Activated gamma-delta T cell treated with Interleukin-2 at 50 U/mL for 16 hours (primary cell): ENCODE measurements at regions not wholly inside any gene's neighbourhood (a gene's known extent, or its start where the extent isn't known, plus 50 kb on each side); places are given as distances from the start of the nearest gene placed in this dataset.

Experiments
- DNase-seq: peaks from one replicate; pipeline ENCODE4 v3.0.0-alpha.2; 2020

DNA sequence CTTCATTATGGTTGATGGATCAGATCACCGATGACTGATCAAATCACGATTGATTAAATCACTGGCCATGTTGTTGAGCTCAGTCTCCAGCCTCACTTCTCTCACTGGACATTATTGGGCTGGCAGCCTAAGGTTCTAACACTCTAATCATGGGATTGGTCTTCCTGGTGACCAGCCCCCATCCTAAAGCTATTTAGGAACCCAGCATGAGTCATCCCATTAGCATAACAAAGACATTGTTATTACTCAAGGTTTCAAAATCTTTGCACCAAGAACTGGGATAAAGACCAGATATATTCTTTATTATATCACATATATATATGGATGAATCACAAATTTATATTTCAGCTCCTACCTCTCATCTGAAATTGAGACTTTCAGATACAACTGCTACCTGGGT lies 272.1 kb upstream of the IL12B start:
- no peak for DNase-seq

GRCh38 chr5:159605585-159605984 lies 275.3 kb upstream of the IL12B start:
- no peak for DNase-seq

DNA sequence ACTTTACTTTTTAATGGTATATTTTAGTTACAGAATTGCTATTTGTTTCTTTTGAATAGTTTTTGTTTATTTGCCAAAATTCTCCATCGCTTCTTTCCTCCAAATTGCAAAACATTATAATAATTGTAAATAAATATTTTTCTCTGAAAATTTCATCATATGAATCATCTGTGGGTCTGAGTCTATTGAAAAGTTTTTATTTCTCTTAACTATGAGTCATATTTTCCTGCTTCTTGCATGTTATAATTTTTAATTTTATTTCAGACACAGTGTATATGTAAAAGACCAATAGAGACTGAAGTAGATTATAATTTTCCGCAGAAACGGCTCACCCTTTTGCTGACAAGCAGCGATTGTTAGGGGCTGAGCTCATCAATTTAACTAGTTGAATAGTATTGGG lies 279.1 kb upstream of the IL12B start:
- DNase-seq = no peak

DNA sequence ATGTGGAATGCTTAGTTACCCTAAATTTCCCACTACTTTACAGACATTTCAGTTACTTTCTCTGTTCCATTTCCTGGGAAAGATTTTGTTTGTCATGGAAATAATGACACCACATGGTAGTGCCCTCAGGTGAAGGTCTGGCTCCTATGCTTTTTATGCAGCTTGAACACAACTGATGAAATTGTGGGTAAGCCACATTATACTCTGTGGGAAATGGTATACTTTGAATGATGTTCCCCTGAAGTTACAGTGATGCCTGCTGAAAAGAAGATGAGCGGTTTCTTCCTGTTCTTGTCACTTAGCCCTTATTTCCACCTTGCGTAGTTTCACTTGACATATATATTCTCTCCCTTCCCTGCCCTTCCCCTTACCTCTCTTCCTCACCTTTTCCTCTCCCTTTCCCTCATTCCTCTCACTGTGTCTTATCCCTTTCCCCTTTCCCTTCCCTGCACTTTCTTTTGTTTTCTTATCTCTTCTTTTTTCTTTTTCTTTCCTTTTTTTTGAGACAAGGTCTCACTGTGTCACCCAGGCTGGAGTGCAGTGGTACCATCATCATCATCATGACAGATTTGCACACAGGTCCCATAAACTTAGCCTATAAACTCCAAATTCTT lies 280.8 kb upstream of the IL12B start:
- no peak for DNase-seq

- DNase-seq = no peak
These were observed 286.7 kb upstream of the IL12B start for GRCh38 chr5:159616952-159617351.

GRCh38 chr5:159619826-159620225 lies 289.5 kb upstream of the IL12B start:
- no peak for DNase-seq

GRCh38 chr5:159620853-159621540 lies 290.7 kb upstream of the IL12B start:
- no peak for DNase-seq

- no peak for DNase-seq
These were observed 287.6 kb upstream of the ADRA1B start for GRCh38 chr5:159628703-159629102.

DNA sequence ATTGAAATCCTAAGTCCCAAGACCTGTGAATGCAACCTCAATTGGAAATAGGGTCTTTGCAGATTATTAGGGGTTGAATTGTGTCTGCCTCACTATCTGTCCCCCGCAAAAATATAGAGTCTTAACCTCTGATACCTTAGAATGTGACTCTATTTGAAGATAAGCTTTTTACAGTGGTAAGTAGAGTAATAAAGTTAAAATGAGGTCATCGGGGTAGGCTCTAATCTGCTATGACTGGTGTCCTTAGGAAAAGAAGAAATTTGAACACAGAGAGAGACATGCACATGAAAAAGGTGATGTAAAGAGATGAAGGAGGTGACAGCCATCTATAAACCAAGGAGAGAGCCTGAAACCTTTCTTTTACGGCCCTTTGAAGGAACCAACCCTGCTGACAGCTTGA lies 287.1 kb upstream of the ADRA1B start:
- no peak for DNase-seq

- DNase-seq = no peak
These were observed 285.7 kb upstream of the ADRA1B start for GRCh38 chr5:159630545-159630944.

DNA sequence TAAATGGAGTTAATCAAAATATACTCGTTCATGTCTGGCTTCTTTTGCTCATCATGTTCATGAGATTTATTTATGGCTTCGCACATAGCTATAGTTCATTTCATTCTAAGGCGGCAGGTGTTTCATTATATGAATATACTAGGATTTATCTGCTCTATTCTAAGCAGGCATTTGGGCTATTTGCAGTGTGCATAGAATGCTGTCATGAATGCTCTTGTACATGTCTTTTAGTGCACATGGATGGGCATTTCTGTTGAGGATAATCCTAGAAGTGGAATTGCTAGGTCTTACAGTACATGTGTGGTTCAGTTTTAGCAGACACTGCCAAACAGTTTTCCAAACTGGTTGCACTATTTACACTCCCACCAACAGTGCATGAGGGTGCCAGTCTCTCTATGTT lies 285.3 kb upstream of the ADRA1B start:
- no peak for DNase-seq

GRCh38 chr5:159632866-159633265 lies 283.4 kb upstream of the ADRA1B start:
- no peak for DNase-seq

DNA sequence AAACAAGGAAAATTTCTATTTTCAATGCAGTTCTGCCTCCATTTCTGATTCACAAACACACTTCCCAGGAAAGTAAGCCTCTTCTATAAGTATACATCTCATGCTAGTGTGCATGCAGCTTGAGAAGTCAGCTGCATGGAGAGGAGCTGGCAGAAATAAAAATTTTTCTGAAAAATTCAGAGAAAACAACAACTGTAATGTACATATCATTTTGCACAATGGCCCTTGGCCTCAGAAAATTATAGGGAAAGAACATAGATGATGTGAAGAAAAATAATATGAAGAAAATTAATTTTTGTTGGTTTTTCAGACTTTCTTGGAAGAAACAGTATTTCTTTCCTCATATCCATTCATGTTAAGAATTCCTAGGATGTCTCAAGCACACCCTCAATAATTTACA lies 277.8 kb upstream of the ADRA1B start:
- DNase-seq = no peak

- no peak for DNase-seq
These were observed 277.2 kb upstream of the ADRA1B start for GRCh38 chr5:159638954-159639559.

DNA sequence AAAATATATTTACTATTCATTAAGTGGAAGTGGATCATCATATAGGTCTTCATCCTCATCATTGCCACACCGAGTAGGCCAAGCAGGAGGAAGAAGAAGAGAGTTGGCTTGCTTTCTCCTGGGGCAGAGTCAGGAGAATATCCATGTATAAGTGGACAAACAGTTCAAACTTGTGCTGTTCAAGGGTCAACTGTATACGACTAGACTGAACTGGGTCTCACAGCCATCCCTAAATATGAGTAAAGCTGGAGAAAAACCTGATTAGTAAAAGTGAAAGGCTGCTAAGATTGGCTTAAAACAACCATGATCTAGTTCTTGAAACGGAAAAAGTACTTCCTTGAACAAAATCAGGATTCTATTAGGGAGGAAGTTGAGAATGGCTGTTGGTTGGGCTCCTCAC lies 276.7 kb upstream of the ADRA1B start:
- no peak for DNase-seq

- DNase-seq = no peak
These were observed 275.8 kb upstream of the ADRA1B start for GRCh38 chr5:159640446-159640845.

DNA sequence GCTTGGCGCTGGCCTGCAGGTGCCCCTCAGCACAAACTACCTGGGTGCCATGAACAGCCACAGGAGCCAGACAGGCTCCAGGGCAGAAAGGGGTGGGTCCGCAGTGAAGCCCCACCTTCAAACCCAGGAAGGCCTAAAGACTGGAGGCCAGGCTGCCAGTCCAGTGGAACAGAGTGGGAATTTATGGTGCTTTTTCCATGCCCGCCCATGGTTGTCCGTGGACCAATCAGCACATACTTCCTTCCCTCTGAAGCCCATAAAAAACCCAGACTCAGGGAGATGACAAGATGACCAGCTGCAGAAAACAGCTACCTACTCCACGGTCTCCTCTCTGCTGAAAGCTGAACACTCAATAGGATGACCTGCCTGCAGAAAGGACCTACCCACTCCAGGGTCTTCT lies 275.4 kb upstream of the ADRA1B start:
- DNase-seq = no peak

- no peak for DNase-seq
These were observed 274.8 kb upstream of the ADRA1B start for GRCh38 chr5:159641371-159642039.

GRCh38 chr5:159642379-159642778 lies 273.9 kb upstream of the ADRA1B start:
- no peak for DNase-seq

DNA sequence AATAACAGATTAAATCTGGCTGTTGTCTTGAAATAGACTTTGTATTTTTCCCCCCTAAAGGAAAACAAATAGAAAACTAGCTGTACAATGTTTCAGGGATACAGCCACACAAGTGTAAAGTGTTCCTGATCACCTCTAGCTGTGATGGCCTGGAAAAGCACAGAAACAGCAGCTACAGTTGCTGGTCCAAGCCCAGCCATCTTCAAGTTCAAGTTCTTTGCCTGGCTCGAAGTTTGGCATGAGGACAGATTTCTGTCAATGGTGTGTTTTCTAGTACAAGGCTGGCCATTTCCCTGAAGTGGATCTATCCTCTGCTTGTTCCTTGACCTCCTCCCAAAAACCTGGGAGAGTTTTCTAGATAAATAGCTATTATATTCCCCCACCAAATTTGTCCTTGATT lies 272.2 kb upstream of the ADRA1B start:
- no peak for DNase-seq

GRCh38 chr5:159645179-159645846 lies 271.0 kb upstream of the ADRA1B start:
- no peak for DNase-seq

DNA sequence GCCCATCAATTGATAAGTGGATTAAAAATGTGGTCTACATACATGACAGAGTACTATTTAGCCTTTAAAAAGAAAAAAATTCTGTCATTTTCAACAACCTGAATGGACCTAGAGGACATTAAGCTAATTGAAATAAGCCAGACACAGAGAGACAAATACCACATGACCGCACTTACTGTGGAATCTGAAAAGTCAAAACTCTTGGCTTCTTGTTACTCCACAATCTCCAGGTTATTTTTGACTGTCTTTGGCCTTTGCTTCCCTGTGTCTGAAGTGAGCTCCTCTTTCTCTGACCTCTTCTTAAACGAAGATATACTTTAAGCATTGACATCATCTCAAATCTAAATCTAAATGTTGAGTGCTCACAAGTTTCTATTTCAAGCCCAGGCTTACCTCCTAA lies 265.5 kb upstream of the ADRA1B start:
- DNase-seq = no peak

DNA sequence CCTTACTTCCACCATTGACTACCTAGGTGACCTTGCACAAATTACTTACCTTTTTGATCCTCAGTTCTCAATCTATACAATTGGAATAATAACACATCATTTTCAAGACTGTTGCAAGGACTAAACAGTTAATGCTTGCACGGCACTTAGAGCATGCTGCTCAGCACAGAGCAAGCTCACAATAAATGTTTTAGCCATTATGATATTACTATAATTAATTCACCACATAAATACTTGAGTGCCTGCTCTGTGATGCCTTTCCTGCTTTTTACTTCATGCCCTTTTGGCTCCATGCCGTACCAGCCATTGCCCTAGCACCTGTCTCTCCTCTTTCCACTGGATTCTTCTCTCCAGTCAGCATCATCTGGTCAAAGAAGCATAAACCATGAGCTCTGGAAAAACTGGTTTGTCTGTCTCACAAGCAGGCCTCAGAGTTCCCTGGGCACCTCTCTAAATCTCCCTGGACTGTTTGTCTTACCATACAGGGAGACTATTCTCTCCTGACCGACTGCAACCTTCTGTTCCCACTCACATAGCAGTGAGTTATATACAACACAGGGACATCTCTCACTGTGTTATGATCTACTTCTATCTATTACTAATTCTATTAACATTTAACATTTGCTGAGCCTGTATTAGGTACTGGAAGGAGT lies 260.4 kb upstream of the ADRA1B start:
- DNase-seq = no peak
